HG02642 (cell line): ENCODE measurements at regions not wholly inside any gene's neighbourhood (a gene's known extent, or its start where the extent isn't known, plus 50 kb on each side); places are given as distances from the start of the nearest gene placed in this dataset.
"Not testable (repeated sequence)": the region's sequence is repeated elsewhere in the genome, so short reads cannot be mapped to it uniquely, and the experiment has no call there.

Source experiments
- ATAC-seq: cut with Tn5 transposase; IDR thresholded peaks from one replicate; pipeline ENCODE4 v1.9.1; 2021; ENCODE audit warnings: mild to moderate bottlenecking; ENCODE audit not compliant: unreplicated experiment, poor library complexity

- no peak for ATAC-seq
These were observed 54.7 kb upstream of the NRIP1 start for GRCh38 chr21:15119486-15119885.

GRCh38 chr21:15121097-15121654 is 56.4 kb upstream of the NRIP1 start:
- no peak for ATAC-seq

GRCh38 chr21:15121655-15122120 is 56.9 kb upstream of the NRIP1 start:
- ATAC-seq: no peak

- ATAC-seq: no peak
These were observed 57.4 kb upstream of the NRIP1 start for GRCh38 chr21:15122241-15122640.

GRCh38 chr21:15124731-15125130 is 59.9 kb upstream of the NRIP1 start:
- no peak for ATAC-seq

- ATAC-seq: no peak
These were observed 62.1 kb upstream of the NRIP1 start for GRCh38 chr21:15126948-15127347.

GRCh38 chr21:15127437-15127836 is 62.6 kb upstream of the NRIP1 start:
- ATAC-seq: no peak

GRCh38 chr21:15128267-15128666 is 63.5 kb upstream of the NRIP1 start:
- ATAC-seq: no peak

GRCh38 chr21:15128714-15129113 is 63.9 kb upstream of the NRIP1 start:
- not testable (repeated sequence) for ATAC-seq

GRCh38 chr21:15130326-15130725 is 65.5 kb upstream of the NRIP1 start:
- no peak for ATAC-seq

GRCh38 chr21:15130751-15131150 is 66.0 kb upstream of the NRIP1 start:
- ATAC-seq: no peak

- no peak for ATAC-seq
These were observed 68.0 kb upstream of the NRIP1 start for GRCh38 chr21:15132781-15133180.

GRCh38 chr21:15134701-15135470 is 70.1 kb upstream of the NRIP1 start:
- no peak for ATAC-seq

GRCh38 chr21:15135867-15136629 is 71.2 kb upstream of the NRIP1 start:
- ATAC-seq: no peak

GRCh38 chr21:15138490-15138889 is 73.7 kb upstream of the NRIP1 start:
- ATAC-seq: no peak

GRCh38 chr21:15139898-15140297 is 75.1 kb upstream of the NRIP1 start:
- no peak for ATAC-seq

- ATAC-seq: no peak
These were observed 75.7 kb upstream of the NRIP1 start for GRCh38 chr21:15140321-15141019.

GRCh38 chr21:15141261-15141970 is 76.6 kb upstream of the NRIP1 start:
- ATAC-seq: no peak

GRCh38 chr21:15144026-15144425 is 79.2 kb upstream of the NRIP1 start:
- no peak for ATAC-seq

GRCh38 chr21:15148437-15148836 is 83.6 kb upstream of the NRIP1 start:
- ATAC-seq: no peak
